Jurkat, Clone E6-1 (cell line): ENCODE measurements at regions not wholly inside any gene's neighbourhood (a gene's known extent, or its start where the extent isn't known, plus 50 kb on each side); places are given as distances from the start of the nearest gene placed in this dataset.
A peak's percentile ranks its signal among the peaks of the same experiment; 100 is the strongest.

ENCODE experiments used
- DNase-seq: peaks from one replicate; pipeline ENCODE4 v3.0.0-alpha.2; 2011; ENCODE audit warnings: low read depth, low spot score
- H3K4me3 ChIP-seq: 2 replicates; pipeline ENCODE4 v1.5.1; 2011; ENCODE audit warnings: mild to moderate bottlenecking, low read length, control low read depth, moderate library complexity

- no peak overlapping the region for H3K4me3 ChIP-seq
- no peak for DNase-seq
These were observed 105.0 kb upstream of the WWC1 start for GRCh38 chr5:168186289-168187074.

- DNase-seq = no peak
- no peak overlapping the region for H3K4me3 ChIP-seq
These were observed 103.8 kb upstream of the WWC1 start for GRCh38 chr5:168187614-168188013.

DNA sequence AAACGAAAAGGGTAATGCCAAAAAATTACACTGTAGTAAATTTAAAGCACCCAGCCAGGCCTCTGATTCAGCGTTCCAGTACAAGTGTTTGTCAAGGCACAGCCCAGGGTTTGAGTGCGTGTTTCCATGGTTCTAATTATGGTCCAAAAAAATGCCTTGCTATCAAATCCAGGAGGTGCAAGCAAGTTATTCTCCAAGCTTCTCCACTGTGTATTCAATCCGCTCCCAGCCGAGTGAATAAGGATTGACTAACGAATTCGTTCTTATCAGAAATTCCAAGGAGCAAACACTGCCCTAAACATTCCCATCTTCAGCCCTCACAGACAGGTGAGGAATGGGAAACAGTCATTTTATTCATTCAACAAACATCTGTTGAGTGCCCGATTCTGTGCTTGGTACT is 103.3 kb upstream of the WWC1 start:
- no peak for DNase-seq
- H3K4me3 ChIP-seq = no peak overlapping the region

DNA sequence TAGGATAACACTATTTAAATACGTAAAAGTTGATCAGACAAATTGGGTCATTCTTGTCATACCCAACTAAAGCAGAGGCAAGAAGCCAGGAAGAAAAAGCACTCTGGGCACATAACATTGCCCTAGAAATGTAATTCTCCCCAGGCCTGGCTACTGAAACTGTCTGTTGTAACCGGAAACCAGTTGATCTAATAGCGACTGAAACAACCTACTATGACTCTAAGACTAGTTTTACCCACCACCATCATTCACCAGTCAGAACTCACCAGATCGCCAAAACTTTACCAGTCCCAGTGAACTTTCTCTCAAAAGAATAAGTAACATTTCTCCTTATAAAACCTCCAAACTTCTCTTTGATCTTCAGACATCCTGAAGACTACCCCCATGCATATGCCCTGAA is 99.3 kb upstream of the WWC1 start:
- no peak overlapping the region for H3K4me3 ChIP-seq

DNA sequence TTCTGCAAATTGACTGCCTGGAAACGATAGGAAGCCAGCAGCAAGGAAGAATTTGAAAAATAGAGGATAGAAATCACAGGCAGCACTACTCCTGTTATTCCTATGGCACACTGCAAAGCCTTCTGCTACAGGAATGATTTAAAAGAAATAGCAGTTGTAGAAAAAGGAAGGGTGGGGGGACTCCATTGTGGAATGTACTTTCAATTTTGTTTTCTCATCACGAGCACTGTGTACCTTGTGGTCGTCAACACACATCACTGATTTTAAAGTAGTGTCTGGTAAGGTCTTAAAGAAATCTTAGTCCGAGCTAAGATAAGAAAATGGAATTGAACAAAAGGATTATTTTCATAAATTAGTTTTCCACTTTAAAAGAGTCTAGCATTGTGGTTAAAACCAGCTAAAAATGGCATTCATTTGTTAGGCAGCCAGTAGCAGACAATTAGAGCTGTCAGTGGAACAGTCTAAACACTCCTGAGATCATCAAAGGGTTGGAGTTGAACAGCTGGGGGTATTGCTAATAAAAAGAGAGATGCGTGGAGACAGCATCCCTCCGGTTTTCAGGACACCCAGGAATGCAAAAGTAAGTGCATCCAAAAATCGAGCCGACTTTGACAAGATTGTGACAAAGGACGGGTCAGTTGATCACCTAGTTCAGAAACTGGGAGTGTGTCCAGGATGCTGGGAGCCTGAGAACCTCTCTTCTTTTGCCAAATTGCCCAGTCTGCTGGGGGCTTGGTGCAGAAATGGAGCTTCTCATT is 97.8 kb upstream of the WWC1 start:
- no peak overlapping the region for H3K4me3 ChIP-seq
- DNase-seq = no peak

More for the DNA sequence above, 99.3 kb upstream of the WWC1 start:
- no peak for DNase-seq

- no peak overlapping the region for H3K4me3 ChIP-seq
- no peak for DNase-seq
These were observed 96.3 kb upstream of the WWC1 start for GRCh38 chr5:168195110-168195509.

DNA sequence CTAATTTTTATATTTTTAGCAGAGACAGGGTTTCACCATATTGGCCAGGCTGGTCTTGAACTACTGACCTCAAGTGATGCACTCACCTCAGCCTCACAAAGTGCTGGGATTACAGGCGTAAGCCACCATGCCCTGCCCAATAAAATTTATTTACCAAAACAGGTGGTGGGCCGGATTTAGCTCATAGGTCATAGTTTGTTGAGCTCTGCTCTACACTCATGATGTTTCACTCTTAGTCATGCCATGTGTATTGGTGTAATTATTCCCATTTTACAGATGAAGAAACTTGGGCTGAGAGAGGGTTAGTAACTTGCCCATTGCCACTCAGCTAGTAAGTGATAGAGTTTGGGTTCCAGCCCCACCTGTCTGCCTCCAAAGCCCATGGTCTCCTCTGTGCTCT is 93.1 kb upstream of the WWC1 start:
- no peak for DNase-seq
- no peak overlapping the region for H3K4me3 ChIP-seq

GRCh38 chr5:168202996-168203395 is 88.4 kb upstream of the WWC1 start:
- H3K4me3 ChIP-seq = no peak overlapping the region
- no peak for DNase-seq

DNA sequence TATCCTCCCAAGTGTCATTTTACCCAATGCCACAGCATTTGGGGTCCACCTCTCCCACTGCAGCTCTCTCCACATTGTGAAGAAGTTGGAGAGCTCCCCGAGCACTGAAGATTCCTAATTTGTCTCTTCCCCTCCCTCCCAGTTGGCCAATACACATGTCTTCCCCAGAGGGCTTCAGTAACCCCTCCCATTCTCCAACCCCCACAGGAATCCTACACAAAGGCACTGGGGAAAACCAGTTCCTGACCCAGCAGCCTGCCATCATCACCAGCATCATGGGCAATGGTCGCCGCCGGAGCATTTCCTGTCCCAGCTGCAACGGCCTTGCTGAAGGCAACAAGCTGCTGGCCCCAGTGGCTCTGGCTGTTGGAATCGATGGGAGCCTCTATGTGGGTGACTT is 87.3 kb upstream of the WWC1 start:
- DNase-seq = no peak
- H3K4me3 ChIP-seq = no peak overlapping the region

DNA sequence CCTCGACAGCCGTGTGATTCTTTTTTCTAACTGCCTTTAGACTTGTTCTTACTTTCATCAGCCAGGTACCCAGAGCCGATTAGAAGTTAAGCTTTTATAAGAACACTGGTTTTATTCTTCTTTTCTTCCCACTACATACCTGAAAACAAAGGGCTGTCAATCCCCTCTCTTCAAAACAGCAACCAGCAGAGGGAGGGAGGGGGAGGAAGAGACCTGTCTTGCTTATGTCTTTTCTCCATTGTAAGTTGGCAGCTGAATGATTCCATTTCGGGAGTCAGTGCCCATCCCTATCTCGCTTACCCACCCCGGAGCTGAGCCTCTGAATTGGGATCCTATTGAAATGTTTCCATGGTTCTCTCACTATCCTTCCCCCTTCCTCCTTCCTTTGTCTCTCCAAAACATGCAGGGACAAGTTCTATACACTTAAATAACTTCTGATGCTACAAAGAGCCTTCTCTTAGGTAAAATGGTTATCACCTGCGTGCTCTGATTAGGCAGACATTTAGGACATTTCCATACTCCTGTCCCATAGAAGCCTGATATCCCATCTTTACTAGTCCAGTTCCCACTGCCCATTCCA is 83.9 kb upstream of the WWC1 start:
- DNase-seq = no peak
- H3K4me3 ChIP-seq = no peak overlapping the region

DNA sequence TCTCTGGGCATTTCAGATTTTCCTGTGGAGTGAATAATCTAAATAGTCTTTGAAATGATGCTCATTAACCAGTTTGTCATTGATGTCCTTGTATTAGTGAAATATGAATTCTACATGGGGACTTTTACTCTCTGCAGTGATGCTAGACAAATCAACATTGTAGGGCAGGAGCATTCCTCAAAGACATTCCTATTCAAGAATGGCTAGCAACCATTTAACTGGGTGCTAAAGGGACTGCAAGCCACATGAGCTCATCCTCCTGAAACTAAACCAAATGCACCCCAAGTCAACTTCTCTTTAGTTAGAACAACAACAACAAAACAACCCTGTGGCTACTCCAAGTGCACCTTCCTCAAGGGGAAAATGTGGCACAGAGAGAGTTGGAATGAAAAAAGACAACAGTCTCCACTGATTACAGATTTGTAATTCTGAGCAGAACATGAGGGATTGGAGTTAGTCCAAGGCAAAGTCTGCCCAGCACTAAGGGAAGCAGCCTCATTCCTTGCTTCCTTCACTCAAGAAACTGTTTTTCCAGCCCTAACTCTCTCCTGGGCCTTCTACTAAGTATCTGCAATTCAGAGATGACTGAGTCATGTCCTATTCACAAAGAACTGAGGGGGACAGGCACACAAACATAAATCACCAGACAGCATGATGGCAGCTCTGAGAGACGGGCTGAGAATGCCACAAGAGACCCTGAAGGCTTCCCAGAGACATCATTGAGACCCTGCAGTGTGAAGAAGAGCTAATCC is 82.0 kb upstream of the WWC1 start:
- no peak for DNase-seq
- no peak overlapping the region for H3K4me3 ChIP-seq

- no peak for DNase-seq
These were observed 81.4 kb upstream of the WWC1 start for GRCh38 chr5:168209997-168210396.

DNA sequence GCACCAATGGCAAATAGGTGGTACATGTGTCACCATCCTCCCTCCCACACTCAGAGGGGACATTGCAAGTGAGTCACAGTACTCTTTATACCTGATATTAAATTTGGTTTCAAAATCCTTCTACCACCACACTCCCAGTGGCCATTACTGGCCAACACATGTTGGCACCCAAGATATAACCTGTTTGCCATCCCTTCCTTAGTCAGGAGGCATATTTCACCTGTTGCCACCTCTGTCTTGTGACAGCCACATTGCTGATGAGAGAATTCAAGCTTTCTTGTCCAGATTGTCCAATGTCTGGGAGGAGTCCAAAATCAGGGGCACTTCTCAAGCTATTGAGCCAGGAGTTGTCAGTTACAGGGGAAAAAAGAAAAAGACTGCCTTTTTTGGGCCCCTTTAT is 80.2 kb upstream of the WWC1 start:
- H3K4me3 ChIP-seq = no peak overlapping the region
- DNase-seq = no peak

More at GRCh38 chr5:168209997-168210396, 81.4 kb upstream of the WWC1 start:
- H3K4me3 ChIP-seq = no peak overlapping the region

DNA sequence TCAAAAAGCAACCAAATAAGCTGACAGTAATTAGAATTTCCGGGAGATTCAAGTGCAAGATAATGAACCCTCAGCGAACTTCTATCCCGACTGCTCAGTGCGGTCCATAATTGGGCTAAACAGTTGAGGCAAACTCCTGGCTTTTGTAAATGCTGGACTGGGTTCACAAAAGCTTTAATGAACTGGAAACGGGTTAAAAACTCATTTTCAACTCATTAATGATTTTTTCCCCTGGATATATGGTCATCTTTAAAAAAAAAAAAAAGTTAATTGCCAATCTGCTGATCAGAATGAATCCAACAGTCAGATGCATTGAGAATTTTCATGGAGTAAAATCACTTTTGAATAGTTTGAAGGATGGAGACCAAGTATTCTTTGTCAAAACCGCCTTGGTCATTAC is 79.5 kb upstream of the WWC1 start:
- no peak for DNase-seq
- H3K4me3 ChIP-seq = no peak overlapping the region

GRCh38 chr5:168214071-168214470 is 77.4 kb upstream of the WWC1 start:
- DNase-seq = no peak
- no peak overlapping the region for H3K4me3 ChIP-seq

DNA sequence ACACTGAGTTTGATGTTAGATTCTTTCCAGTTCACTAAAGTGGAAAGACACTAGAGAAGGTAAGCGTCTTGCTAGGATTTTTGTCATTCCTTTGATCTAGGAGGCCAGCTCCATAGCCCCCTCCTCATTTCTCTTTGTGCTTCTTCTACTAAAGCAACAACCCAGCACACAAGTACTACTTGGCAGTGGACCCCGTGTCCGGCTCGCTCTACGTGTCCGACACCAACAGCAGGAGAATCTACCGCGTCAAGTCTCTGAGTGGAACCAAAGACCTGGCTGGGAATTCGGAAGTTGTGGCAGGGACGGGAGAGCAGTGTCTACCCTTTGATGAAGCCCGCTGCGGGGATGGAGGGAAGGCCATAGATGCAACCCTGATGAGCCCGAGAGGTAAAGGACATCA is 76.6 kb upstream of the WWC1 start:
- DNase-seq = no peak
- no peak overlapping the region for H3K4me3 ChIP-seq

DNA sequence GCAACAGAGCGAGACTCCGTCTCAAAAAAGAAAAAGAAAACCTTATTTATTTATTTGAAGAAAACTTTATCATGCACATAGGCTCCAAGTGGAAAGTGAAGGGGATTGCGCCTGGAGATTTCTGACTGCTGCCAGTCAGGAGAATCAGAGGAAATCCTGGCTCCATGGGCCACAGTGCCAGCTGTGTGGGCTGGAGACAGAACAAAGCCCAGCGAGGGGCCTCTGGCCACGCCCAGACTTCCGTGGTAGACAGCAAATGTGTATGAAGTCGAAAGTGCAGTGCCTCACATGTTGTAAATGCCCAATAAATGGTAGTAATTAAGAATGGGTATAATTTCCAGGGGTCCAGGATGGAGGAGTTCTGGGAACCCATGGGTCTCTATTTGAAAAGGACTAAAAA is 75.8 kb upstream of the WWC1 start:
- DNase-seq = peak; percentile 21
- no peak overlapping the region for H3K4me3 ChIP-seq

DNA sequence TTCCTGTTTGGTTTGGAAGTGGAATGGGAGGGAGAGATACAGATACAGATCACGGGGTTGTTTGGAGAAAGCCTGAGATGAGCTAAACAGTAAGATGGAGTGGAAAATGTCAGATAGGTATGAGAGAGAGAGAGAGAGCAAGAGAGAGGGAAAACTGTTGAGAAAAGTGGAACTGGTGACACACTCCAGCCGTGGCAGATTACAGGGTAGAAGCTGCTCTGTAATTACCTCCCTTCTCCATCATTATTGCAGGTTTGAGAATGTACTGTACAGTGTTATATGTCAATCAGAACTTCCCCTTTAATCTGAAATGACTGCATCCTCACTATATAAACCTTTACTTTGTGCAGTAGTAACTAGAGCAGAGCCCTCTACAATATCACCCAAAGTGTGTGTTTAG is 74.5 kb upstream of the WWC1 start:
- no peak overlapping the region for H3K4me3 ChIP-seq
- no peak for DNase-seq

- H3K4me3 ChIP-seq = no peak overlapping the region
- DNase-seq = no peak
These were observed 73.9 kb upstream of the WWC1 start for GRCh38 chr5:168217497-168217896.

DNA sequence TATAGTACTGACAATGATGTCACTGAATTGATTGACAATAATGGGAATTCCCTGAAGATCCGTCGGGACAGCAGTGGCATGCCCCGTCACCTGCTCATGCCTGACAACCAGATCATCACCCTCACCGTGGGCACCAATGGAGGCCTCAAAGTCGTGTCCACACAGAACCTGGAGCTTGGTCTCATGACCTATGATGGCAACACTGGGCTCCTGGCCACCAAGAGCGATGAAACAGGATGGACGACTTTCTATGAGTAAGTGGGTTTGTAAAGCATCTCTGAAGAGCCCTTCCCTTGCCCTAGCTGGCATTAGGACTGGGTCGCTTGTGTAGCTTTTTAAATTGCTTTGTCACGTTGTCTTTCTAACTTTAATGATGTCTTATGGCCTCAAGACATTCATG is 72.7 kb upstream of the WWC1 start:
- DNase-seq = no peak
- H3K4me3 ChIP-seq = no peak overlapping the region
